ENCODE measurements at regions not wholly inside any gene's neighbourhood (a gene's known extent, or its start where the extent isn't known, plus 50 kb on each side); places are given as distances from the start of the nearest gene placed in this dataset.
A peak's percentile ranks its signal among the peaks of the same experiment; 100 is the strongest.

DNA sequence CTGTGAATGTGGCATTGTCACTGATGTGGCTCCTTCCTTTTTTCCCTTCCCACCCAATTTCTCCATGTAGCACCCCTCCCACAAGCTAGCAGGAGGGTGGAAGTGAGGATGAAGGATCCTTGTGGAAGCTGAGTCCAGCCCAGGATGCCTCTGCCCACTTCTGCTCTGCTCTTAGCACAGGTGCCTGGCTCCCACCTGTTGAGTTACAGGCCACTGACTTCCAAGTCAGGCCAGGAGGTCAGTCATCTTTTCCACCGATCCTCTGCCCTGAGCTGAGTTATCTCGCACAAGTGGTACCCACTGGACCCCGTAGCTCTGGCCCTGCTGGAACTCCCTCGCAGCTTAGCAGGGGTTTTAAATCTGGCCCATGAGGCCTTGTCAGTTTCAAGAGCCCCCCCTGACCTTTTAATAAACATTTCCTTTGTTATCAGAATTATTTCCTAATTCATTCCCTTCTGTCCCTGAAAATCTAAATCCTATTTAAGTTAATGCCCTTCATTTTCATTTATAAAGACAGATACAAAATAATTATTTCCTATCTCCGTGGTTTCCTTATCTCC is 125.3 kb upstream of the CADM1 start:
- no peak overlapping the region for H2BK12ac ChIP-seq (ENCODE audit: low read length)
- no peak overlapping the region for H3K23ac ChIP-seq (ENCODE audit: low read depth, low read length, poor library complexity)
- H3K9me3 ChIP-seq (replicated peaks in 1 of 2; ENCODE audit: control insufficient read depth in 2 of 2, insufficient read depth in 1 of 2, low read depth in 1 of 2, low read length in 2 of 2) = no peaks in the 10 kb centered on the region
- no peak overlapping the region for H2BK15ac ChIP-seq (ENCODE audit: low read length)
- no peaks in the 10 kb centered on the region for H3K27me3 ChIP-seq (ENCODE audit: control insufficient read depth in 3 of 3, insufficient read depth in 3 of 3, low read depth in 1 of 3, low read length in 3 of 3)
- DNase-seq (ENCODE audit: low spot score) = no peak
- no peak overlapping the region for H3K4ac ChIP-seq (ENCODE audit: low read length)
- H3K9ac ChIP-seq (ENCODE audit: low read depth, low read length, poor library complexity) = no peak overlapping the region
- H3K27ac ChIP-seq (replicated peaks; ENCODE audit: low read length) = no peak overlapping the region
- no peak overlapping the region for H2BK120ac ChIP-seq (ENCODE audit: low read depth, low read length)
- peaks cover 1 to 27% of the 10 kb centered on the region in 2 donors for H3K4me1 ChIP-seq (ENCODE audit: control insufficient read depth in 2 of 2, insufficient read depth in 1 of 2, low read depth in 1 of 2, low read length in 2 of 2)
- no peak overlapping the region for H2AK5ac ChIP-seq (ENCODE audit: low read depth, low read length)
- H4K91ac ChIP-seq (ENCODE audit: low read depth, low read length, poor library complexity) = no peak overlapping the region
- H3K4me3 ChIP-seq (ENCODE audit: low read length in 2 of 2) = no peak overlapping the region
- H3K4me2 ChIP-seq (ENCODE audit: insufficient read depth, low read length, poor library complexity, severe bottlenecking) = no peak overlapping the region
- H2AFZ ChIP-seq (ENCODE audit: low read length) = peak overlapping the region; percentile 86
- no peaks in the 10 kb centered on the region for H3K36me3 ChIP-seq (replicated peaks in 1 of 2; ENCODE audit: control insufficient read depth in 2 of 2, insufficient read depth in 2 of 2, low read length in 2 of 2)
- H2BK5ac ChIP-seq (ENCODE audit: low read length) = no peak overlapping the region
- H3K14ac ChIP-seq (ENCODE audit: low read length) = no peak overlapping the region
- H3K18ac ChIP-seq (ENCODE audit: low read length) = peak overlapping the region; percentile 15
- no peaks in the 10 kb centered on the region for H3K79me1 ChIP-seq (ENCODE audit: low read depth, low read length)
- no CpG with 5 or more reads among the region's 5 CpGs for WGBS, 2 donors (ENCODE audit: extremely low coverage in 2 of 2, insufficient read length in 2 of 2, insufficient replicate concordance in 1 of 2)
- no peak overlapping the region for H4K8ac ChIP-seq (ENCODE audit: low read depth, low read length)

- no peak overlapping the region for H3K4ac ChIP-seq (ENCODE audit: low read length)
- H4K91ac ChIP-seq (ENCODE audit: low read depth, low read length, poor library complexity) = no peak overlapping the region
- DNase-seq (ENCODE audit: low spot score) = no peak
- no CpG with 5 or more reads among the region's 13 CpGs for WGBS, 2 donors (ENCODE audit: extremely low coverage in 2 of 2, insufficient read length in 2 of 2, insufficient replicate concordance in 1 of 2)
- H2BK120ac ChIP-seq (ENCODE audit: low read depth, low read length) = no peak overlapping the region
- no peak overlapping the region for H3K4me3 ChIP-seq (ENCODE audit: low read length in 2 of 2)
- peaks cover 5 to 30% of the 10 kb centered on the region in 2 donors for H3K4me1 ChIP-seq (ENCODE audit: control insufficient read depth in 2 of 2, insufficient read depth in 1 of 2, low read depth in 1 of 2, low read length in 2 of 2)
- H3K27ac ChIP-seq (replicated peaks; ENCODE audit: low read length) = no peak overlapping the region
- no peak overlapping the region for H3K23ac ChIP-seq (ENCODE audit: low read depth, low read length, poor library complexity)
- no peaks in the 10 kb centered on the region for H3K27me3 ChIP-seq (ENCODE audit: control insufficient read depth in 3 of 3, insufficient read depth in 3 of 3, low read depth in 1 of 3, low read length in 3 of 3)
- no peak overlapping the region for H2BK12ac ChIP-seq (ENCODE audit: low read length)
- no peak overlapping the region for H3K4me2 ChIP-seq (ENCODE audit: insufficient read depth, low read length, poor library complexity, severe bottlenecking)
- no peak overlapping the region for H3K14ac ChIP-seq (ENCODE audit: low read length)
- H3K36me3 ChIP-seq (replicated peaks in 1 of 2; ENCODE audit: control insufficient read depth in 2 of 2, insufficient read depth in 2 of 2, low read length in 2 of 2) = no peaks in the 10 kb centered on the region
- no peak overlapping the region for H3K9ac ChIP-seq (ENCODE audit: low read depth, low read length, poor library complexity)
- H2BK5ac ChIP-seq (ENCODE audit: low read length) = no peak overlapping the region
- H2AK5ac ChIP-seq (ENCODE audit: low read depth, low read length) = peak overlapping the region; percentile 71
- H2AFZ ChIP-seq (ENCODE audit: low read length) = no peak overlapping the region
- H4K8ac ChIP-seq (ENCODE audit: low read depth, low read length) = no peak overlapping the region
- H3K79me1 ChIP-seq (ENCODE audit: low read depth, low read length) = no peaks in the 10 kb centered on the region
- no peak overlapping the region for H2BK15ac ChIP-seq (ENCODE audit: low read length)
- H3K9me3 ChIP-seq (replicated peaks in 1 of 2; ENCODE audit: control insufficient read depth in 2 of 2, insufficient read depth in 1 of 2, low read depth in 1 of 2, low read length in 2 of 2) = no peaks in the 10 kb centered on the region
- peak overlapping the region; percentile 53 for H3K18ac ChIP-seq (ENCODE audit: low read length)
Measured at GRCh38 chr11:115627666-115628460, 123.6 kb upstream of the CADM1 start.

DNA sequence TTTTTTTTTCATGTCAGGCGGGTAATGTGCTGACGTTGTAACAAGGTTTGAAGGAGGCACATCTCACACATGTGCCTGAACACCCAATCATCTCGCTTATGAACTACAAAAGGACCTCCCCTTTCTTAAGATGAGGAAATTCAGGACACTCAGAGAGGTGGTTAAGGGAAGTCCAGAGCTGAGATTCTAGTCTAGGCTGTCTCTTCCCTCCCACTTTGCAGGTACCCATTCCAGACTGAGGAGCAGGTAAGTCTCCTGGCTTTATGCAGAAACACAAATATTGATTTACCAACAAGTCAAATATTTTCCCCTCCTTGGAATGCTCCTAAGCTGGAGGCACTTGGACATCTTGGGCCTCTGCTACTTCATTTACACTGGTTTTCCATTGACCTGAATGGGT is 122.9 kb upstream of the CADM1 start:
- H2BK12ac ChIP-seq (ENCODE audit: low read length) = no peak overlapping the region
- H3K27ac ChIP-seq (replicated peaks; ENCODE audit: low read length) = no peak overlapping the region
- H3K4ac ChIP-seq (ENCODE audit: low read length) = no peak overlapping the region
- no peak overlapping the region for H2AFZ ChIP-seq (ENCODE audit: low read length)
- H3K27me3 ChIP-seq (ENCODE audit: control insufficient read depth in 3 of 3, insufficient read depth in 3 of 3, low read depth in 1 of 3, low read length in 3 of 3) = no peaks in the 10 kb centered on the region
- no peaks in the 10 kb centered on the region for H3K79me1 ChIP-seq (ENCODE audit: low read depth, low read length)
- no peak overlapping the region for H4K8ac ChIP-seq (ENCODE audit: low read depth, low read length)
- no peak overlapping the region for H2BK120ac ChIP-seq (ENCODE audit: low read depth, low read length)
- H3K14ac ChIP-seq (ENCODE audit: low read length) = no peak overlapping the region
- H3K23ac ChIP-seq (ENCODE audit: low read depth, low read length, poor library complexity) = no peak overlapping the region
- H3K18ac ChIP-seq (ENCODE audit: low read length) = no peak overlapping the region
- H3K4me3 ChIP-seq (ENCODE audit: low read length in 2 of 2) = no peak overlapping the region
- no peak for DNase-seq (ENCODE audit: low spot score)
- no peak overlapping the region for H2AK5ac ChIP-seq (ENCODE audit: low read depth, low read length)
- no peak overlapping the region for H2BK5ac ChIP-seq (ENCODE audit: low read length)
- H3K4me2 ChIP-seq (ENCODE audit: insufficient read depth, low read length, poor library complexity, severe bottlenecking) = no peak overlapping the region
- no peak overlapping the region for H4K91ac ChIP-seq (ENCODE audit: low read depth, low read length, poor library complexity)
- no peak overlapping the region for H2BK15ac ChIP-seq (ENCODE audit: low read length)
- no peaks in the 10 kb centered on the region for H3K9me3 ChIP-seq (replicated peaks in 1 of 2; ENCODE audit: control insufficient read depth in 2 of 2, insufficient read depth in 1 of 2, low read depth in 1 of 2, low read length in 2 of 2)
- no peak overlapping the region for H3K9ac ChIP-seq (ENCODE audit: low read depth, low read length, poor library complexity)
- no CpG with 5 or more reads among the region's 3 CpGs for WGBS, 2 donors (ENCODE audit: extremely low coverage in 2 of 2, insufficient read length in 2 of 2, insufficient replicate concordance in 1 of 2)
- no peaks in the 10 kb centered on the region for H3K36me3 ChIP-seq (replicated peaks in 1 of 2; ENCODE audit: control insufficient read depth in 2 of 2, insufficient read depth in 2 of 2, low read length in 2 of 2)
- H3K4me1 ChIP-seq (ENCODE audit: control insufficient read depth in 2 of 2, insufficient read depth in 1 of 2, low read depth in 1 of 2, low read length in 2 of 2) = peaks cover 8 to 31% of the 10 kb centered on the region in 2 donors

- Histone ChIP-seq H2BK5ac (ENCODE audit: low read length) (no peak overlapping the region), H3K23ac (ENCODE audit: low read depth, low read length, poor library complexity) (no peak overlapping the region), H2BK120ac (ENCODE audit: low read depth, low read length) (no peak overlapping the region), H2BK15ac (ENCODE audit: low read length) (no peak overlapping the region), H3K4ac (ENCODE audit: low read length) (no peak overlapping the region), H3K79me1 (ENCODE audit: low read depth, low read length) (no peaks in the 10 kb centered on the region), H3K9ac (ENCODE audit: low read depth, low read length, poor library complexity) (no peak overlapping the region), H3K14ac (ENCODE audit: low read length) (no peak overlapping the region), H2AK5ac (ENCODE audit: low read depth, low read length) (no peak overlapping the region), H3K4me2 (ENCODE audit: insufficient read depth, low read length, poor library complexity, severe bottlenecking) (no peak overlapping the region), H3K27ac (replicated peaks; ENCODE audit: low read length) (no peak overlapping the region), H4K8ac (ENCODE audit: low read depth, low read length) (no peak overlapping the region), H4K91ac (ENCODE audit: low read depth, low read length, poor library complexity) (no peak overlapping the region), H3K4me1 (ENCODE audit: control insufficient read depth in 2 of 2, insufficient read depth in 1 of 2, low read depth in 1 of 2, low read length in 2 of 2) (peaks cover 8 to 31% of the 10 kb centered on the region in 2 donors), H3K4me3 (ENCODE audit: low read length in 2 of 2) (no peak overlapping the region), H3K18ac (ENCODE audit: low read length) (no peak overlapping the region), H2AFZ (ENCODE audit: low read length) (no peak overlapping the region), H3K27me3 (ENCODE audit: control insufficient read depth in 3 of 3, insufficient read depth in 3 of 3, low read depth in 1 of 3, low read length in 3 of 3) (no peaks in the 10 kb centered on the region), H3K9me3 (replicated peaks in 1 of 2; ENCODE audit: control insufficient read depth in 2 of 2, insufficient read depth in 1 of 2, low read depth in 1 of 2, low read length in 2 of 2) (no peaks in the 10 kb centered on the region), H2BK12ac (ENCODE audit: low read length) (no peak overlapping the region), H3K36me3 (replicated peaks in 1 of 2; ENCODE audit: control insufficient read depth in 2 of 2, insufficient read depth in 2 of 2, low read length in 2 of 2) (no peaks in the 10 kb centered on the region)
- WGBS, 2 donors (ENCODE audit: extremely low coverage in 2 of 2, insufficient read length in 2 of 2, insufficient replicate concordance in 1 of 2) = no CpG with 5 or more reads among the region's 2 CpGs
- DNase-seq (ENCODE audit: low spot score) = no peak
Measured at GRCh38 chr11:115626414-115626813, 122.2 kb upstream of the CADM1 start.

Data from neuronal stem cell (in vitro differentiated cells).